Neural progenitor cell (in vitro differentiated cells): ENCODE measurements at regions not wholly inside any gene's neighbourhood (a gene's known extent, or its start where the extent isn't known, plus 50 kb on each side); places are given as distances from the start of the nearest gene placed in this dataset.

Experiments
- EZH2 ChIP-seq: fragments of 200-600 bp; sonication (generic); IDR thresholded peaks from 2 replicates; pipeline ENCODE4 v1.6.1; 2017; ENCODE audit warnings: antibody characterized with exemption, mild to moderate bottlenecking, moderate library complexity
- EZH2phosphoT487 ChIP-seq: fragments of 200-600 bp; sonication (generic); IDR thresholded peaks from 2 replicates; pipeline ENCODE4 v1.6.1; 2017; ENCODE audit warnings: antibody characterized with exemption
- TF ChIP-seq, protein P1 (sequence below): fragments of 200-600 bp; sonication (generic); IDR thresholded peaks from 2 replicates; pipeline ENCODE4 v1.5.1; 2017; ENCODE audit warnings: antibody characterized with exemption, mild to moderate bottlenecking

DNA sequence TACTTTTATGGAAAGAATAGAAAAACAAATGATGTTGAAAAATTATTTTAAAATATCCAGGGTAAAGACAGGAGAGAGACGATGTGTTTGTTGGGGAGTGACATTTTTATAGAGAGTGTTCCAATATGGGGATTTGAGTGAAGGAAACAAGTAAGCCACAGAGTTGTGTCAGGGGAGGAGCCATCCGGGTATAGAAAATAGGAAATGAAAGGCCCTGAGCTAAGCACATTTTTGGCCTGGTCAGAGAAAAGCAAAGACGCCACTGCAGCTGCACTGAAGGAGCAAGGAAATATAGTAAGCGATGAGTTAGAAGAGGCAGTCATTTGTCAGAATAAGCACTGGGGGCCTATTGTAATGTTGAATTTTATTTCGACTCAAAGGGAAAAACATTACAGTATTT lies 107.3 kb upstream of the ADGRL4 start:
- TF ChIP-seq, protein P1, sequence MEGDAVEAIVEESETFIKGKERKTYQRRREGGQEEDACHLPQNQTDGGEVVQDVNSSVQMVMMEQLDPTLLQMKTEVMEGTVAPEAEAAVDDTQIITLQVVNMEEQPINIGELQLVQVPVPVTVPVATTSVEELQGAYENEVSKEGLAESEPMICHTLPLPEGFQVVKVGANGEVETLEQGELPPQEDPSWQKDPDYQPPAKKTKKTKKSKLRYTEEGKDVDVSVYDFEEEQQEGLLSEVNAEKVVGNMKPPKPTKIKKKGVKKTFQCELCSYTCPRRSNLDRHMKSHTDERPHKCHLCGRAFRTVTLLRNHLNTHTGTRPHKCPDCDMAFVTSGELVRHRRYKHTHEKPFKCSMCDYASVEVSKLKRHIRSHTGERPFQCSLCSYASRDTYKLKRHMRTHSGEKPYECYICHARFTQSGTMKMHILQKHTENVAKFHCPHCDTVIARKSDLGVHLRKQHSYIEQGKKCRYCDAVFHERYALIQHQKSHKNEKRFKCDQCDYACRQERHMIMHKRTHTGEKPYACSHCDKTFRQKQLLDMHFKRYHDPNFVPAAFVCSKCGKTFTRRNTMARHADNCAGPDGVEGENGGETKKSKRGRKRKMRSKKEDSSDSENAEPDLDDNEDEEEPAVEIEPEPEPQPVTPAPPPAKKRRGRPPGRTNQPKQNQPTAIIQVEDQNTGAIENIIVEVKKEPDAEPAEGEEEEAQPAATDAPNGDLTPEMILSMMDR: no peak
- TF ChIP-seq EZH2 (no peak), EZH2phosphoT487 (no peak)
